ENCODE measurements at regions not wholly inside any gene's neighbourhood (a gene's known extent, or its start where the extent isn't known, plus 50 kb on each side); places are given as distances from the start of the nearest gene placed in this dataset.

GRCh38 chr12:113655919-113656318 is 184.2 kb upstream of the LHX5 start:
- Histone ChIP-seq H3K9ac (ENCODE audit: low read length) (no peak overlapping the region), H3K9me2 (replicated peaks; ENCODE audit: insufficient read depth, low read length) (no peaks in the 10 kb centered on the region), H3K27me3 (ENCODE audit: low read length) (no peaks in the 10 kb centered on the region), H3K36me3 (ENCODE audit: insufficient read depth, low read length) (no peaks in the 10 kb centered on the region), H3K4me1 (ENCODE audit: low read length) (no peaks in the 10 kb centered on the region), H3K9me3 (ENCODE audit: low read length) (no peaks in the 10 kb centered on the region), H4K20me1 (ENCODE audit: insufficient read depth, low read depth, low read length) (no peaks in the 10 kb centered on the region), H3K4me3 (ENCODE audit: low read length) (no peak overlapping the region), H3K79me2 (ENCODE audit: low read length) (no peaks in the 10 kb centered on the region), H3K27ac (ENCODE audit: low read length) (no peak overlapping the region), H3K4me2 (ENCODE audit: low read depth, low read length, poor library complexity, severe bottlenecking) (no peak overlapping the region), H2AFZ (ENCODE audit: low read length) (no peak overlapping the region)
- DNase-seq = peak; percentile 58

GRCh38 chr12:113655479-113655878 is 183.8 kb upstream of the LHX5 start:
- no peaks in the 10 kb centered on the region for H3K27me3 ChIP-seq (ENCODE audit: low read length)
- no peak for DNase-seq
- no peaks in the 10 kb centered on the region for H3K36me3 ChIP-seq (ENCODE audit: insufficient read depth, low read length)
- no peaks in the 10 kb centered on the region for H3K9me3 ChIP-seq (ENCODE audit: low read length)
- H3K27ac ChIP-seq (ENCODE audit: low read length) = no peak overlapping the region
- H3K9me2 ChIP-seq (replicated peaks; ENCODE audit: insufficient read depth, low read length) = no peaks in the 10 kb centered on the region
- no peaks in the 10 kb centered on the region for H3K79me2 ChIP-seq (ENCODE audit: low read length)
- H4K20me1 ChIP-seq (ENCODE audit: insufficient read depth, low read depth, low read length) = no peaks in the 10 kb centered on the region
- no peak overlapping the region for H3K4me3 ChIP-seq (ENCODE audit: low read length)
- H3K4me2 ChIP-seq (ENCODE audit: low read depth, low read length, poor library complexity, severe bottlenecking) = no peak overlapping the region
- no peak overlapping the region for H2AFZ ChIP-seq (ENCODE audit: low read length)
- no peaks in the 10 kb centered on the region for H3K4me1 ChIP-seq (ENCODE audit: low read length)
- no peak overlapping the region for H3K9ac ChIP-seq (ENCODE audit: low read length)

GRCh38 chr12:113651662-113652061 is 180.0 kb upstream of the LHX5 start:
- H3K4me3 ChIP-seq (ENCODE audit: low read length) = no peak overlapping the region
- no peak overlapping the region for H3K9ac ChIP-seq (ENCODE audit: low read length)
- H3K27me3 ChIP-seq (ENCODE audit: low read length) = no peaks in the 10 kb centered on the region
- H4K20me1 ChIP-seq (ENCODE audit: insufficient read depth, low read depth, low read length) = no peaks in the 10 kb centered on the region
- no peak overlapping the region for H3K27ac ChIP-seq (ENCODE audit: low read length)
- no peaks in the 10 kb centered on the region for H3K9me3 ChIP-seq (ENCODE audit: low read length)
- no peaks in the 10 kb centered on the region for H3K36me3 ChIP-seq (ENCODE audit: insufficient read depth, low read length)
- no peak overlapping the region for H3K4me2 ChIP-seq (ENCODE audit: low read depth, low read length, poor library complexity, severe bottlenecking)
- no peak for DNase-seq
- no peak overlapping the region for H2AFZ ChIP-seq (ENCODE audit: low read length)
- H3K9me2 ChIP-seq (replicated peaks; ENCODE audit: insufficient read depth, low read length) = no peaks in the 10 kb centered on the region
- H3K4me1 ChIP-seq (ENCODE audit: low read length) = no peaks in the 10 kb centered on the region
- no peaks in the 10 kb centered on the region for H3K79me2 ChIP-seq (ENCODE audit: low read length)

GRCh38 chr12:113650476-113650875 is 178.8 kb upstream of the LHX5 start:
- H3K4me1 ChIP-seq (ENCODE audit: low read length) = no peaks in the 10 kb centered on the region
- no peaks in the 10 kb centered on the region for H3K36me3 ChIP-seq (ENCODE audit: insufficient read depth, low read length)
- no peaks in the 10 kb centered on the region for H3K9me3 ChIP-seq (ENCODE audit: low read length)
- no peaks in the 10 kb centered on the region for H3K9me2 ChIP-seq (replicated peaks; ENCODE audit: insufficient read depth, low read length)
- DNase-seq = no peak
- no peak overlapping the region for H2AFZ ChIP-seq (ENCODE audit: low read length)
- H3K4me2 ChIP-seq (ENCODE audit: low read depth, low read length, poor library complexity, severe bottlenecking) = no peak overlapping the region
- H4K20me1 ChIP-seq (ENCODE audit: insufficient read depth, low read depth, low read length) = no peaks in the 10 kb centered on the region
- H3K9ac ChIP-seq (ENCODE audit: low read length) = no peak overlapping the region
- H3K27me3 ChIP-seq (ENCODE audit: low read length) = no peaks in the 10 kb centered on the region
- no peak overlapping the region for H3K27ac ChIP-seq (ENCODE audit: low read length)
- H3K79me2 ChIP-seq (ENCODE audit: low read length) = no peaks in the 10 kb centered on the region
- no peak overlapping the region for H3K4me3 ChIP-seq (ENCODE audit: low read length)

- Histone ChIP-seq H3K9me2 (replicated peaks; ENCODE audit: insufficient read depth, low read length) (no peaks in the 10 kb centered on the region), H3K9ac (ENCODE audit: low read length) (no peak overlapping the region), H4K20me1 (ENCODE audit: insufficient read depth, low read depth, low read length) (no peaks in the 10 kb centered on the region), H3K4me2 (ENCODE audit: low read depth, low read length, poor library complexity, severe bottlenecking) (no peak overlapping the region), H3K4me3 (ENCODE audit: low read length) (no peak overlapping the region), H2AFZ (ENCODE audit: low read length) (no peak overlapping the region), H3K27ac (ENCODE audit: low read length) (no peak overlapping the region), H3K9me3 (ENCODE audit: low read length) (no peaks in the 10 kb centered on the region), H3K4me1 (ENCODE audit: low read length) (no peaks in the 10 kb centered on the region), H3K36me3 (ENCODE audit: insufficient read depth, low read length) (no peaks in the 10 kb centered on the region), H3K27me3 (ENCODE audit: low read length) (no peaks in the 10 kb centered on the region), H3K79me2 (ENCODE audit: low read length) (no peaks in the 10 kb centered on the region)
- no peak for DNase-seq
These were observed 177.7 kb upstream of the LHX5 start for GRCh38 chr12:113649256-113649830.

GRCh38 chr12:113647048-113647447 is 175.4 kb upstream of the LHX5 start:
- no peaks in the 10 kb centered on the region for H4K20me1 ChIP-seq (ENCODE audit: insufficient read depth, low read depth, low read length)
- peak; percentile 70 for DNase-seq
- H3K36me3 ChIP-seq (ENCODE audit: insufficient read depth, low read length) = no peaks in the 10 kb centered on the region
- H3K4me1 ChIP-seq (ENCODE audit: low read length) = no peaks in the 10 kb centered on the region
- H3K27ac ChIP-seq (ENCODE audit: low read length) = no peak overlapping the region
- H3K27me3 ChIP-seq (ENCODE audit: low read length) = no peaks in the 10 kb centered on the region
- no peaks in the 10 kb centered on the region for H3K79me2 ChIP-seq (ENCODE audit: low read length)
- no peak overlapping the region for H3K4me3 ChIP-seq (ENCODE audit: low read length)
- H3K9ac ChIP-seq (ENCODE audit: low read length) = no peak overlapping the region
- H3K9me3 ChIP-seq (ENCODE audit: low read length) = no peaks in the 10 kb centered on the region
- no peak overlapping the region for H2AFZ ChIP-seq (ENCODE audit: low read length)
- no peaks in the 10 kb centered on the region for H3K9me2 ChIP-seq (replicated peaks; ENCODE audit: insufficient read depth, low read length)
- H3K4me2 ChIP-seq (ENCODE audit: low read depth, low read length, poor library complexity, severe bottlenecking) = no peak overlapping the region

- H4K20me1 ChIP-seq (ENCODE audit: insufficient read depth, low read depth, low read length) = no peaks in the 10 kb centered on the region
- no peaks in the 10 kb centered on the region for H3K4me1 ChIP-seq (ENCODE audit: low read length)
- no peak overlapping the region for H2AFZ ChIP-seq (ENCODE audit: low read length)
- no peak overlapping the region for H3K4me3 ChIP-seq (ENCODE audit: low read length)
- H3K4me2 ChIP-seq (ENCODE audit: low read depth, low read length, poor library complexity, severe bottlenecking) = no peak overlapping the region
- no peak overlapping the region for H3K9ac ChIP-seq (ENCODE audit: low read length)
- no peaks in the 10 kb centered on the region for H3K36me3 ChIP-seq (ENCODE audit: insufficient read depth, low read length)
- DNase-seq = no peak
- H3K9me2 ChIP-seq (replicated peaks; ENCODE audit: insufficient read depth, low read length) = no peaks in the 10 kb centered on the region
- no peaks in the 10 kb centered on the region for H3K9me3 ChIP-seq (ENCODE audit: low read length)
- no peaks in the 10 kb centered on the region for H3K79me2 ChIP-seq (ENCODE audit: low read length)
- no peaks in the 10 kb centered on the region for H3K27me3 ChIP-seq (ENCODE audit: low read length)
- H3K27ac ChIP-seq (ENCODE audit: low read length) = no peak overlapping the region
These were observed 173.9 kb upstream of the LHX5 start for GRCh38 chr12:113645603-113646002.

- no peak overlapping the region for H3K9ac ChIP-seq (ENCODE audit: low read length)
- H3K27me3 ChIP-seq (ENCODE audit: low read length) = no peaks in the 10 kb centered on the region
- no peak overlapping the region for H3K4me2 ChIP-seq (ENCODE audit: low read depth, low read length, poor library complexity, severe bottlenecking)
- H3K27ac ChIP-seq (ENCODE audit: low read length) = no peak overlapping the region
- no peaks in the 10 kb centered on the region for H3K36me3 ChIP-seq (ENCODE audit: insufficient read depth, low read length)
- no peaks in the 10 kb centered on the region for H3K9me3 ChIP-seq (ENCODE audit: low read length)
- no peaks in the 10 kb centered on the region for H4K20me1 ChIP-seq (ENCODE audit: insufficient read depth, low read depth, low read length)
- H3K9me2 ChIP-seq (replicated peaks; ENCODE audit: insufficient read depth, low read length) = no peaks in the 10 kb centered on the region
- H2AFZ ChIP-seq (ENCODE audit: low read length) = no peak overlapping the region
- no peaks in the 10 kb centered on the region for H3K79me2 ChIP-seq (ENCODE audit: low read length)
- no peak overlapping the region for H3K4me3 ChIP-seq (ENCODE audit: low read length)
- DNase-seq = no peak
- no peaks in the 10 kb centered on the region for H3K4me1 ChIP-seq (ENCODE audit: low read length)
These were observed 173.5 kb upstream of the LHX5 start for GRCh38 chr12:113645183-113645582.
